ENCODE measurements at regions not wholly inside any gene's neighbourhood (a gene's known extent, or its start where the extent isn't known, plus 50 kb on each side); places are given as distances from the start of the nearest gene placed in this dataset.
"Not testable (repeated sequence)": the region's sequence is repeated elsewhere in the genome, so short reads cannot be mapped to it uniquely, and the experiment has no call there.

GRCh38 chr1:30660241-30660640 lies 63.1 kb downstream of the MATN1 start:
- no peaks in the 10 kb centered on the region for H3K36me3 ChIP-seq
- TF ChIP-seq POLR2A (IDR thresholded peaks at IDR 0.05) (no peak), EP300 (IDR thresholded peaks at IDR 0.05) (no peak), POLR2AphosphoS5 (IDR thresholded peaks at IDR 0.05) (no peak)
- TF ChIP-seq, protein P1, sequence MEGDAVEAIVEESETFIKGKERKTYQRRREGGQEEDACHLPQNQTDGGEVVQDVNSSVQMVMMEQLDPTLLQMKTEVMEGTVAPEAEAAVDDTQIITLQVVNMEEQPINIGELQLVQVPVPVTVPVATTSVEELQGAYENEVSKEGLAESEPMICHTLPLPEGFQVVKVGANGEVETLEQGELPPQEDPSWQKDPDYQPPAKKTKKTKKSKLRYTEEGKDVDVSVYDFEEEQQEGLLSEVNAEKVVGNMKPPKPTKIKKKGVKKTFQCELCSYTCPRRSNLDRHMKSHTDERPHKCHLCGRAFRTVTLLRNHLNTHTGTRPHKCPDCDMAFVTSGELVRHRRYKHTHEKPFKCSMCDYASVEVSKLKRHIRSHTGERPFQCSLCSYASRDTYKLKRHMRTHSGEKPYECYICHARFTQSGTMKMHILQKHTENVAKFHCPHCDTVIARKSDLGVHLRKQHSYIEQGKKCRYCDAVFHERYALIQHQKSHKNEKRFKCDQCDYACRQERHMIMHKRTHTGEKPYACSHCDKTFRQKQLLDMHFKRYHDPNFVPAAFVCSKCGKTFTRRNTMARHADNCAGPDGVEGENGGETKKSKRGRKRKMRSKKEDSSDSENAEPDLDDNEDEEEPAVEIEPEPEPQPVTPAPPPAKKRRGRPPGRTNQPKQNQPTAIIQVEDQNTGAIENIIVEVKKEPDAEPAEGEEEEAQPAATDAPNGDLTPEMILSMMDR (IDR thresholded peaks at IDR 0.05), result no peak
- peaks cover 33% of the 10 kb centered on the region for H3K27me3 ChIP-seq
- H3K4me3 ChIP-seq, result no peak overlapping the region
- H3K4me1 ChIP-seq, result no peaks in the 10 kb centered on the region
- H3K9me3 ChIP-seq, result no peaks in the 10 kb centered on the region
- ATAC-seq, result no peak
- H3K27ac ChIP-seq, result no peak overlapping the region
- WGBS, 2 donors (ENCODE audit: low coverage in 1 of 2), result 49% methylated on average over 5 of the region's 8 CpGs; no CpG with 5 or more reads in 1 of the 2 donors

DNA sequence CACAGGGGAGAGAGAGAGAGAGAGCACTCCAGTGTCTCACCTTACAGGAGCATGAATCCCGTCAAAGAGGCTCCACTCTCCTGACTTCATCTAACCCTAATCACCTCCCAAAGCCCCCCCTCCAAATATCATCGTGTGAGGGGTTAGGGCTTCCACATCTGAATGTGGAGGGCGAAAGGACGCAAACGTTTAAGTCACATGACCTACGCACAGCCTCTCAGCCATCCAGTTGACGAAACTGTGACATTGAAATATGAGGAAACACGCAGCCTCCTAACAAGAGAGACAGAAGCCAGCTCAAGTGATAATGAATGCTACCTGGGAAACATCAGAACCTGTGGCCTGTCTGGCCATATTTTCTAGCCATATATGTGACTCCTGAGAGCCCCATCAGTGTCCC lies 63.7 kb downstream of the MATN1 start:
- TF ChIP-seq POLR2AphosphoS5 (IDR thresholded peaks at IDR 0.05) (no peak), POLR2A (IDR thresholded peaks at IDR 0.05) (no peak), EP300 (IDR thresholded peaks at IDR 0.05) (no peak)
- TF ChIP-seq, protein P1 (IDR thresholded peaks at IDR 0.05), result no peak

GRCh38 chr1:30658375-30658774 lies 65.0 kb downstream of the MATN1 start:
- H3K36me3 ChIP-seq, H3K27ac ChIP-seq, H3K4me3 ChIP-seq, H3K4me1 ChIP-seq, ATAC-seq, H3K9me3 ChIP-seq: not testable (repeated sequence)
- 61 to 96% methylated on average over 4 of the region's 4 CpGs for WGBS, 2 donors (ENCODE audit: low coverage in 1 of 2)
- H3K27me3 ChIP-seq, result peaks cover 38% of the 10 kb centered on the region

More for the DNA sequence above, 63.7 kb downstream of the MATN1 start:
- H3K4me1 ChIP-seq, result no peaks in the 10 kb centered on the region
- WGBS, 2 donors (ENCODE audit: low coverage in 1 of 2), result 40 to 82% methylated on average over 1 to 3 of the region's 8 CpGs
- H3K36me3 ChIP-seq, result no peaks in the 10 kb centered on the region
- no peak overlapping the region for H3K27ac ChIP-seq
- no peak overlapping the region for H3K4me3 ChIP-seq
- H3K9me3 ChIP-seq, result no peaks in the 10 kb centered on the region
- ATAC-seq, result no peak
- H3K27me3 ChIP-seq, result peaks cover 33% of the 10 kb centered on the region

GRCh38 chr1:30658014-30658336 lies 65.4 kb downstream of the MATN1 start:
- Histone ChIP-seq H3K4me3 (no peak overlapping the region), H3K4me1 (no peaks in the 10 kb centered on the region), H3K27me3 (peaks cover 42% of the 10 kb centered on the region), H3K27ac (no peak overlapping the region), H3K9me3 (no peaks in the 10 kb centered on the region), H3K36me3 (no peaks in the 10 kb centered on the region)
- TF ChIP-seq EP300 (IDR thresholded peaks at IDR 0.05) (no peak), POLR2A (IDR thresholded peaks at IDR 0.05) (no peak), POLR2AphosphoS5 (IDR thresholded peaks at IDR 0.05) (no peak)
- TF ChIP-seq, protein P1 (IDR thresholded peaks at IDR 0.05), result no peak
- no peak for ATAC-seq
- WGBS, 2 donors (ENCODE audit: low coverage in 1 of 2), result no CpG with 5 or more reads among the region's 8 CpGs

GRCh38 chr1:30657131-30658013 lies 66.0 kb downstream of the MATN1 start:
- H3K4me1 ChIP-seq, result no peaks in the 10 kb centered on the region
- H3K27ac ChIP-seq, result no peak overlapping the region
- H3K36me3 ChIP-seq, result no peaks in the 10 kb centered on the region
- TF ChIP-seq, protein P1 (IDR thresholded peaks at IDR 0.05), result no peak
- TF ChIP-seq POLR2AphosphoS5 (IDR thresholded peaks at IDR 0.05) (no peak), EP300 (IDR thresholded peaks at IDR 0.05) (no peak), POLR2A (IDR thresholded peaks at IDR 0.05) (no peak)
- H3K9me3 ChIP-seq, result no peaks in the 10 kb centered on the region
- peaks cover 47% of the 10 kb centered on the region for H3K27me3 ChIP-seq
- 17% methylated on average over 1 of the region's 22 CpGs; no CpG with 5 or more reads in 1 of the 2 donors for WGBS, 2 donors (ENCODE audit: low coverage in 1 of 2)
- no peak for ATAC-seq
- no peak overlapping the region for H3K4me3 ChIP-seq
